ENCODE measurements at regions not wholly inside any gene's neighbourhood (a gene's known extent, or its start where the extent isn't known, plus 50 kb on each side); places are given as distances from the start of the nearest gene placed in this dataset.

GRCh38 chr3:107894998-107895397 lies 195.8 kb downstream of the CD47 start:
- TF ChIP-seq, protein P1, sequence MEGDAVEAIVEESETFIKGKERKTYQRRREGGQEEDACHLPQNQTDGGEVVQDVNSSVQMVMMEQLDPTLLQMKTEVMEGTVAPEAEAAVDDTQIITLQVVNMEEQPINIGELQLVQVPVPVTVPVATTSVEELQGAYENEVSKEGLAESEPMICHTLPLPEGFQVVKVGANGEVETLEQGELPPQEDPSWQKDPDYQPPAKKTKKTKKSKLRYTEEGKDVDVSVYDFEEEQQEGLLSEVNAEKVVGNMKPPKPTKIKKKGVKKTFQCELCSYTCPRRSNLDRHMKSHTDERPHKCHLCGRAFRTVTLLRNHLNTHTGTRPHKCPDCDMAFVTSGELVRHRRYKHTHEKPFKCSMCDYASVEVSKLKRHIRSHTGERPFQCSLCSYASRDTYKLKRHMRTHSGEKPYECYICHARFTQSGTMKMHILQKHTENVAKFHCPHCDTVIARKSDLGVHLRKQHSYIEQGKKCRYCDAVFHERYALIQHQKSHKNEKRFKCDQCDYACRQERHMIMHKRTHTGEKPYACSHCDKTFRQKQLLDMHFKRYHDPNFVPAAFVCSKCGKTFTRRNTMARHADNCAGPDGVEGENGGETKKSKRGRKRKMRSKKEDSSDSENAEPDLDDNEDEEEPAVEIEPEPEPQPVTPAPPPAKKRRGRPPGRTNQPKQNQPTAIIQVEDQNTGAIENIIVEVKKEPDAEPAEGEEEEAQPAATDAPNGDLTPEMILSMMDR (IDR thresholded peaks at IDR 0.05 in 4 of 5, conservative IDR thresholded peaks at IDR 0.05 in 1 of 5): no peak
- TF ChIP-seq POLR2A (IDR thresholded peaks at IDR 0.05): no peak

All from gastrocnemius medialis (tissue), 4 donors.